A549 (cell line): ENCODE measurements at regions not wholly inside any gene's neighbourhood (a gene's known extent, or its start where the extent isn't known, plus 50 kb on each side); places are given as distances from the start of the nearest gene placed in this dataset.

Source experiments
- ATAC-seq, 2 experiments: fragments of 200-7000 bp in 1 of 2; fragments of >200 bp in 1 of 2; cut with Nextera tagmentation in 1 of 2; cut with Tn5 transposase in 1 of 2; 3 replicates each; pipeline versions ENCODE4 v1.8.0 to v1.9.1; 2018 to 2020; ENCODE audit warnings: mild to moderate bottlenecking in 1 of 2, moderate library complexity in 1 of 2
- CTCF ChIA-PET: fragments of 300-600 bp; sonication (Branson Sonifier 250); formaldehyde crosslinking; extraction: SDS; loops from one replicate; lab custom pipeline; 2021; ENCODE audit warnings: antibody characterized with exemption, inconsistent platforms; lab: Yijun Ruan, JAX
- POLR2A ChIA-PET: fragments of 350-600 bp; formaldehyde crosslinking; extraction: SDS; loops from one replicate; lab custom pipeline; 2021; ENCODE audit warnings: antibody characterized with exemption, inconsistent platforms; lab: Yijun Ruan, JAX
- DNase-seq, 2 experiments: peaks; one replicate each; pipeline versions ENCODE4 v3.0.0 to v3.0.0-alpha.2; 2011 to 2016; ENCODE audit warnings: low read depth in 1 of 2, low spot score in 1 of 2
- FAIRE-seq: peaks from 2 replicates; lab custom pipeline; 2011; peaks lifted over from hg19 to GRCh38; lab: Jason Lieb, UNC
- H3K27ac ChIP-seq, 2 experiments: fragments of >200 bp; sonication (Bioruptor Twin); formaldehyde crosslinking; 3 replicates each; pipeline ENCODE4 v1.5.1; 2016 to 2017
- H3K4me1 ChIP-seq: fragments of >200 bp; sonication (Bioruptor Twin); formaldehyde crosslinking; 3 replicates; pipeline ENCODE4 v1.6.1; 2016
- H3K4me2 ChIP-seq: fragments of >200 bp; sonication (Bioruptor Twin); formaldehyde crosslinking; 3 replicates; pipeline ENCODE4 v1.6.1; 2016
- H3K4me3 ChIP-seq: fragments of >200 bp; sonication (Bioruptor Twin); formaldehyde crosslinking; 3 replicates; pipeline ENCODE4 v1.5.1; 2016
- H3K9me3 ChIP-seq: fragments of >200 bp; sonication (Bioruptor Twin); formaldehyde crosslinking; 3 replicates; pipeline ENCODE4 v1.6.1; 2016
- BHLHE40 ChIP-seq: IDR thresholded peaks from 2 replicates; pipeline ENCODE4 v1.6.1; 2012; ENCODE audit warnings: low read depth, low read length, inconsistent platforms
- CBX2 ChIP-seq: fragments of 200-600 bp; sonication (generic); IDR thresholded peaks from 2 replicates; pipeline ENCODE4 v1.6.1; 2016; ENCODE audit warnings: low read depth, mild to moderate bottlenecking, borderline replicate concordance
- CBX8 ChIP-seq: fragments of 200-600 bp; sonication (generic); IDR thresholded peaks from 2 replicates; pipeline ENCODE4 v1.6.1; 2016
- E2F6 ChIP-seq: IDR thresholded peaks from 2 replicates; pipeline ENCODE4 v1.6.1; 2012; ENCODE audit warnings: low read depth, borderline replicate concordance
- EHMT2 ChIP-seq: fragments of 200-600 bp; sonication (generic); IDR thresholded peaks from 2 replicates; pipeline ENCODE4 v1.6.1; 2016; ENCODE audit warnings: antibody characterized with exemption, low read depth, mild to moderate bottlenecking, moderate library complexity
- FOSB ChIP-seq: fragments of 250-450 bp; sonication (Bioruptor Pico); IDR thresholded peaks from 2 replicates; pipeline ENCODE4 v1.5.0; 2020; ENCODE audit warnings: mild to moderate bottlenecking, moderate library complexity
- HDAC2 ChIP-seq: fragments of 200-600 bp; sonication (generic); IDR thresholded peaks from 2 replicates; pipeline ENCODE4 v1.6.1; 2016
- JUNB ChIP-seq: fragments of >200 bp; sonication (Bioruptor Twin); formaldehyde crosslinking; IDR thresholded peaks from 2 replicates; pipeline ENCODE4 v1.6.1; 2016
- MAX ChIP-seq: IDR thresholded peaks from 2 replicates; pipeline ENCODE4 v1.6.1; 2012
- MYC ChIP-seq: IDR thresholded peaks from 2 replicates; pipeline ENCODE4 v1.6.1; 2012; ENCODE audit warnings: mild to moderate bottlenecking, inconsistent platforms, low read length, improper control_type of control experiment, borderline replicate concordance
- NFE2L2 ChIP-seq: fragments of 150-350 bp; conservative IDR thresholded peaks from 2 replicates; pipeline ENCODE4 v1.6.1; 2014; ENCODE audit warnings: low read length
- POLR2A ChIP-seq: IDR thresholded peaks from 2 replicates; pipeline ENCODE4 v1.6.1; 2012; ENCODE audit warnings: mild to moderate bottlenecking, low read length
- REST ChIP-seq: fragments of 200-600 bp; sonication (generic); IDR thresholded peaks from 2 replicates; pipeline ENCODE4 v1.6.1; 2016; ENCODE audit warnings: antibody characterized with exemption, mild to moderate bottlenecking, moderate library complexity
- RNF2 ChIP-seq: fragments of 200-600 bp; sonication (generic); IDR thresholded peaks from 2 replicates; pipeline ENCODE4 v1.6.1; 2016; ENCODE audit warnings: low read depth, mild to moderate bottlenecking, antibody characterized with exemption, moderate library complexity, borderline replicate concordance
- SMC3 ChIP-seq: fragments of >200 bp; sonication (Bioruptor Twin); formaldehyde crosslinking; IDR thresholded peaks from 3 replicates; pipeline ENCODE4 v1.6.1; 2018; ENCODE audit warnings: inconsistent platforms
- SREBF2 ChIP-seq: fragments of 450-650 bp; IDR thresholded peaks from 2 replicates; pipeline ENCODE4 v1.6.1; 2014; ENCODE audit warnings: mild to moderate bottlenecking, moderate library complexity
- TP53 ChIP-seq: fragments of 250-450 bp; sonication (Bioruptor Pico); IDR thresholded peaks from 2 replicates; pipeline ENCODE4 v1.5.0; 2021; ENCODE audit warnings: mild to moderate bottlenecking, moderate library complexity
- ZC3H11A ChIP-seq: fragments of 450-650 bp; IDR thresholded peaks from 2 replicates; pipeline ENCODE4 v1.6.1; 2014; ENCODE audit warnings: antibody characterized with exemption, mild to moderate bottlenecking
- ZFP36 ChIP-seq: fragments of 450-650 bp; IDR thresholded peaks from 2 replicates; pipeline ENCODE4 v1.6.1; 2014; ENCODE audit warnings: borderline replicate concordance; ENCODE audit not compliant: partially characterized antibody
- WGBS: methylation state at CpG from one replicate; pipeline ENCODE4 v1.1.6; 2017; ENCODE audit errors: missing lambda C conversion rate; 5-methylcytosine and 5-hydroxymethylcytosine counted together
- TF ChIP-seq, protein P1 (sequence below): fragments of 250-450 bp; sonication (Bioruptor Pico); IDR thresholded peaks from 2 replicates; pipeline ENCODE4 v1.5.0; 2020; ENCODE audit warnings: low read depth, mild to moderate bottlenecking, moderate library complexity
- TF ChIP-seq, protein P2 (sequence below): fragments of 250-450 bp; sonication (Bioruptor Pico); IDR thresholded peaks from 2 replicates; pipeline ENCODE4 v1.5.0; 2021; ENCODE audit warnings: mild to moderate bottlenecking, moderate library complexity, borderline replicate concordance

- POLR2A ChIA-PET = no interaction called here
- no peak for DNase-seq
Observed at GRCh38 chr5:74402553-74402952, 238.0 kb downstream of the ENC1 start.

GRCh38 chr5:74401946-74402320 is 238.6 kb downstream of the ENC1 start:
- no peaks in the 10 kb centered on the region for H3K4me1 ChIP-seq
- no peaks in the 10 kb centered on the region for H3K9me3 ChIP-seq
- ATAC-seq = no peak
- H3K4me2 ChIP-seq = no peak overlapping the region
- H3K27ac ChIP-seq = no peak overlapping the region
- H3K4me3 ChIP-seq = no peak overlapping the region
- 89% methylated on average over 3 of the region's 3 CpGs for WGBS
- ChIA-PET CTCF (interaction anchor here (1.1 kb wide), 1 partner anchor 7 kb away, joined by 3 read pairs; no protein-coding TSS in a partner anchor), POLR2A (no interaction called here)
- no peak for FAIRE-seq
- DNase-seq = no peak
- TF ChIP-seq ZFP36 = no peak
- TF ChIP-seq TP53 (CRISPR knock-in tag) = no peak
- no peak for TF ChIP-seq FOSB (CRISPR knock-in tag)
- no peak for TF ChIP-seq REST
- TF ChIP-seq ZC3H11A = no peak
- no peak for TF ChIP-seq HDAC2
- no peak for TF ChIP-seq SMC3
- no peak for TF ChIP-seq NFE2L2
- TF ChIP-seq EHMT2 = no peak
- TF ChIP-seq, protein P1, sequence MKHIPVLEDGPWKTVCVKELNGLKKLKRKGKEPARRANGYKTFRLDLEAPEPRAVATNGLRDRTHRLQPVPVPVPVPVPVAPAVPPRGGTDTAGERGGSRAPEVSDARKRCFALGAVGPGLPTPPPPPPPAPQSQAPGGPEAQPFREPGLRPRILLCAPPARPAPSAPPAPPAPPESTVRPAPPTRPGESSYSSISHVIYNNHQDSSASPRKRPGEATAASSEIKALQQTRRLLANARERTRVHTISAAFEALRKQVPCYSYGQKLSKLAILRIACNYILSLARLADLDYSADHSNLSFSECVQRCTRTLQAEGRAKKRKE (CRISPR knock-in tag) = no peak
- TF ChIP-seq SREBF2 = no peak
- TF ChIP-seq POLR2A = no peak
- no peak for TF ChIP-seq JUNB
- TF ChIP-seq, protein P2, sequence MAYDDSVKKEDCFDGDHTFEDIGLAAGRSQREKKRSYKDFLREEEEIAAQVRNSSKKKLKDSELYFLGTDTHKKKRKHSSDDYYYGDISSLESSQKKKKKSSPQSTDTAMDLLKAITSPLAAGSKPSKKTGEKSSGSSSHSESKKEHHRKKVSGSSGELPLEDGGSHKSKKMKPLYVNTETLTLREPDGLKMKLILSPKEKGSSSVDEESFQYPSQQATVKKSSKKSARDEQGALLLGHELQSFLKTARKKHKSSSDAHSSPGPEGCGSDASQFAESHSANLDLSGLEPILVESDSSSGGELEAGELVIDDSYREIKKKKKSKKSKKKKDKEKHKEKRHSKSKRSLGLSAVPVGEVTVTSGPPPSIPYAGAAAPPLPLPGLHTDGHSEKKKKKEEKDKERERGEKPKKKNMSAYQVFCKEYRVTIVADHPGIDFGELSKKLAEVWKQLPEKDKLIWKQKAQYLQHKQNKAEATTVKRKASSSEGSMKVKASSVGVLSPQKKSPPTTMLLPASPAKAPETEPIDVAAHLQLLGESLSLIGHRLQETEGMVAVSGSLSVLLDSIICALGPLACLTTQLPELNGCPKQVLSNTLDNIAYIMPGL (CRISPR knock-in tag) = no peak
- TF ChIP-seq E2F6 = no peak
- TF ChIP-seq BHLHE40 = no peak

More at GRCh38 chr5:74402553-74402952, 238.0 kb downstream of the ENC1 start:
- no peak for FAIRE-seq
- no peak overlapping the region for H3K4me2 ChIP-seq
- H3K4me1 ChIP-seq = peaks cover 1% of the 10 kb centered on the region; the same call in 2 of the 3 replicates
- H3K9me3 ChIP-seq = no peaks in the 10 kb centered on the region
- no peak for TF ChIP-seq TP53 (CRISPR knock-in tag)
- TF ChIP-seq FOSB (CRISPR knock-in tag) = no peak
- TF ChIP-seq CBX8 = no peak
- TF ChIP-seq, protein P2 (CRISPR knock-in tag) = no peak
- TF ChIP-seq NFE2L2 = no peak
- TF ChIP-seq CBX2 = no peak
- no peak for TF ChIP-seq MAX
- TF ChIP-seq MYC = no peak
- TF ChIP-seq, protein P1 (CRISPR knock-in tag) = no peak
- no peak for TF ChIP-seq RNF2
- WGBS = 51% methylated on average over 4 of the region's 4 CpGs
- CTCF ChIA-PET = interaction anchor here (0.7 to 1.1 kb wide), 2 partner anchors 8 to 503 kb away, joined by 3 read pairs; no protein-coding TSS in a partner anchor
- H3K27ac ChIP-seq = 0 out of 6 replicates have a peak overlapping the region, but pooled peaks of 1 of the 2 experiments have one; percentile 25
- no peak for ATAC-seq
- no peak overlapping the region for H3K4me3 ChIP-seq
